ENCODE measurements at regions not wholly inside any gene's neighbourhood (a gene's known extent, or its start where the extent isn't known, plus 50 kb on each side); places are given as distances from the start of the nearest gene placed in this dataset.

DNA sequence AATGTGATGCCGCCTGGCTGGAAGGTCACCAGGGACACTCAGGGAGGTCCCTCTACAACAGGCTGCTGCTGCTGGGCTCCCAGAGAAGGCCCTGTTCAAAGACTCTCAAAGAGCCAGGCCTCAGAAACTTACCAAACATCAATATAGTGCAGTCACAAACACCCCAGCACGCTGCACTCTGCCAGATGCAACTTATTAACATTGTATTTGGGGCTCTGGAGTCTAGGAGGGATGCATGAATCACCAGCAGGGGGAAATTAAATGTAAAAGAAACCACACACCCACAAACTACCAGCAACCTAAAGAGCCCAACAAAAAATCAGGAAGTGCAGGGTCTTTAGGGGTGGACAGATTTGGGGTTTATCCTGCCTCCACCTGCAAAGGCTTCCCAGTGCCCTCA, 74.6 kb upstream of the SPATA12 start:
- H3K27ac ChIP-seq, result no peak overlapping the region
- no peak for TF ChIP-seq ZFX (IDR thresholded peaks at IDR 0.05; ENCODE audit: borderline replicate concordance)
- TF ChIP-seq, protein P1, sequence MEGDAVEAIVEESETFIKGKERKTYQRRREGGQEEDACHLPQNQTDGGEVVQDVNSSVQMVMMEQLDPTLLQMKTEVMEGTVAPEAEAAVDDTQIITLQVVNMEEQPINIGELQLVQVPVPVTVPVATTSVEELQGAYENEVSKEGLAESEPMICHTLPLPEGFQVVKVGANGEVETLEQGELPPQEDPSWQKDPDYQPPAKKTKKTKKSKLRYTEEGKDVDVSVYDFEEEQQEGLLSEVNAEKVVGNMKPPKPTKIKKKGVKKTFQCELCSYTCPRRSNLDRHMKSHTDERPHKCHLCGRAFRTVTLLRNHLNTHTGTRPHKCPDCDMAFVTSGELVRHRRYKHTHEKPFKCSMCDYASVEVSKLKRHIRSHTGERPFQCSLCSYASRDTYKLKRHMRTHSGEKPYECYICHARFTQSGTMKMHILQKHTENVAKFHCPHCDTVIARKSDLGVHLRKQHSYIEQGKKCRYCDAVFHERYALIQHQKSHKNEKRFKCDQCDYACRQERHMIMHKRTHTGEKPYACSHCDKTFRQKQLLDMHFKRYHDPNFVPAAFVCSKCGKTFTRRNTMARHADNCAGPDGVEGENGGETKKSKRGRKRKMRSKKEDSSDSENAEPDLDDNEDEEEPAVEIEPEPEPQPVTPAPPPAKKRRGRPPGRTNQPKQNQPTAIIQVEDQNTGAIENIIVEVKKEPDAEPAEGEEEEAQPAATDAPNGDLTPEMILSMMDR (IDR thresholded peaks at IDR 0.05), result no peak

DNA sequence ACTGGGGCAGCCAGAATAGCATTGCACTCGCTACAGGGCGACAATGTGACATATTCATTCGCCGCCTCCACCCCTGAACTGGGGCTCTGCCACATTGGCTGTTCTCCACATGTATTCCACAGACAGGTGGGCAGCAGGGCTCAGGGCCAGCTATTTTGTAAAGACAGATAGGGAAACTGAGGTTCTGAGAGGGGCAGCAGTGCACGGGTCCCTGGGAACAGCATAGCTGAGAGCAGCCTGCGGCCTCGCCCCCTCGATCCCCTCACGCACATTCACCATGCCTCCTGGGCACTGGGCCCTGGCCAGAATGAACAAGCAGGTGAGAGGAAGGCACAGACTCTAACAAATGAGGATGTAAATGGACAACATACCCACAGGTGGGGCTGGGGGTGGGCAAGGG, 75.0 kb upstream of the SPATA12 start:
- H3K27ac ChIP-seq, result no peak overlapping the region

DNA sequence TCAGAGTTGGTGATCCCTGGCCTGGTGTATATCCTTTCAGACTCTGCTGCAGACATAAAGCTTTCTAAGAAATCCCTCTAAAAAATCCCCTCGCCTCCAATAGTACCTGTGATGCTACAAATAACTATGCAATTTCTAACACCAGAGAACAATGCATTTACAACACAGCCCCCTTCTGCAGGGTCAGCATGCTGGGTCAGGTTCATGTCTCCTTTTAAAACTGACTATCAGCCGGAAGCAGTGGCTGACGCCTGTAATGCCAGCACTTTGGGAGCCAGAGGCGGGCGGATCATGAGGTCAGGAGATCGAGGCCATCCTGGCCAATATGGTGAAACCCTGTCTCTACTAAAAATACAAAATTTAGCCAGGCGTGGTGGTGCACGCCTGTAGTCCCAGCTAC, 77.0 kb upstream of the SPATA12 start:
- no peak overlapping the region for H3K27ac ChIP-seq

More for the DNA sequence above, 75.0 kb upstream of the SPATA12 start:
- TF ChIP-seq ZFX (IDR thresholded peaks at IDR 0.05; ENCODE audit: borderline replicate concordance), result no peak
- TF ChIP-seq, protein P1 (IDR thresholded peaks at IDR 0.05), result no peak

DNA sequence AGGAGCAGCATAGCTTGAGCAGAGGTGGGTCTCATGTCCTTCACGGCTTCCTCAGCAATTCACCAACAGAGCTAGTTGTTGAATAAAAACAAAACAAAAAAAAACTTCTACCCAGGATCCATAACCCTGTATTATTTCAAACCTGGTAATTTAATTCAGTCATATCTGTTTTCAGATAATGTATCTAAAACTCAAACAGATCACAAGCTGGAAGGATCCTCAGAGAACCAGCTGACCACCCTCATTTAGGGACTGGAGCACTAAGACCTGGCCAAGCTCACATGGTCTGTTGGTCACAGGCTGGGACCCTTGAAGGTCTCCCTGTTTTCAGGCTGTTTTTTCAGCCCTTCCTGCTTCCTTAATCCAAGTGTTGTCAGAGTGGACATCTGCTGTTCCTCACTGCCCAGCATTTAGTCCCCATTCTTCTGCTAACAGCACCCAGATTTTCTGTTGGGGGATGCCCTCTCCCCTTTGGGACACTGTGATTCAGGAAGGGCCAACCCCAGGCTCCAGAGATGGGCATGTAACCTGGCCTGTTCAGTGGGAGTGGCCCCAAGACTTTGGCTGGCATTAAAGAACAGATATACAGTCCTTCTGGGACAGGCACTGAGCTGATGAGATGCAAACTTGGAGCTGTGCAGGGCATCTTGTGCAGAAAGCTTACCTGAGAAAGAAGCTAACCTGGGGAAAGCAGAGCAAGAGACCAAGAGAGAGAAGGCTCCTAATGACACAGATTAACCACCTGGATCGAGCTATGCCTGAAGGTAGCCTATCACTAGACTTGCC, 78.8 kb upstream of the SPATA12 start:
- no peak overlapping the region for H3K27ac ChIP-seq
- TF ChIP-seq, protein P1 (IDR thresholded peaks at IDR 0.05), result no peak
- TF ChIP-seq ZFX (IDR thresholded peaks at IDR 0.05; ENCODE audit: borderline replicate concordance), result no peak

More for the DNA sequence above, 77.0 kb upstream of the SPATA12 start:
- TF ChIP-seq, protein P1 (IDR thresholded peaks at IDR 0.05), result no peak
- no peak for TF ChIP-seq ZFX (IDR thresholded peaks at IDR 0.05; ENCODE audit: borderline replicate concordance)

DNA sequence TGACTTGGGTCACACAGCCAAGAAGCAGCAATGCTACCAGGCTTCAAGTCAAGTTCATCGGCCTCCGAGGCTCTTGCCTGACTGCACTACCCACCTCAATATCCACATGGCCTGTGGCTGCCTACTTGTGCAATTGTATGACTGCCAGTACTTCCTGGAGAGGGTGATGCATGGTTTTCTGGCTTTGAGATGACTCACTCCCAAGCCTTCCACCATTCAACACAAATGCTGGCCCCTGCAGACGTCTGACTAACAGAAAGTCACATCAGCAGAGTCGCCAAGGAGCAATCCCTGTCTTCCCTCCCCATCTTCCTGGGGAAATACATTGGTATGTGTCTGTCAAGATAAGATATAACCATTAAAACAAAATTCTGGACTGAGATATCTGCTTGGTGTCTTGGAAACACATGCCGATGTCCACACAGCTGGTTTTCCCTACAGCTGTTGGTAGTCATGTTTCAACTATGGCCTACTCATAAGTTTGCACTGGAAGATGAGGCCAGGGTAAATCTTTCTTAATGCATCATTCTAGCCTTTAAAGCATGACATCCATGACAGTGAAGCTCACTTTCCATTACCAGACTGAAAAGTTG, 79.6 kb upstream of the SPATA12 start:
- no peak overlapping the region for H3K27ac ChIP-seq
- TF ChIP-seq, protein P1 (IDR thresholded peaks at IDR 0.05), result no peak
- TF ChIP-seq ZFX (IDR thresholded peaks at IDR 0.05; ENCODE audit: borderline replicate concordance), result no peak

DNA sequence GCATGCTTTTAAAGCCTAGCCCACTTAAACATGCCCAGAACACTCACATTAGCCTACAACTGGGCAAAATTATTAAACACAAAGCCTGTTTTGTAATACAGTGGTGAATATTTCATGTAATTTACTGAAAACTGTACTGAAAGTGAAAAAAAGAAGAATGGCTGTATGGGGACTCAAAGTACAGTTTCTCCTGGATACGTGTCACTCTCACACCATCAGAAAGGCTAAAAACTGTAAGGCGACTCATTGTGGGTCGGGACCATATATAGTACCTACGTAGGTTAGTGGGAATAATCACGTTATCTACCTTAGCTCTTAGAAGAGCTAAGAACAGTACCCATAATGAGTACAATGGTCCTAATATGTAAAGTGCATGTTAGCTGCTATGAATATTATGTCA, 80.2 kb upstream of the SPATA12 start:
- no peak overlapping the region for H3K27ac ChIP-seq
- no peak for TF ChIP-seq ZFX (IDR thresholded peaks at IDR 0.05; ENCODE audit: borderline replicate concordance)
- TF ChIP-seq, protein P1 (IDR thresholded peaks at IDR 0.05), result no peak

DNA sequence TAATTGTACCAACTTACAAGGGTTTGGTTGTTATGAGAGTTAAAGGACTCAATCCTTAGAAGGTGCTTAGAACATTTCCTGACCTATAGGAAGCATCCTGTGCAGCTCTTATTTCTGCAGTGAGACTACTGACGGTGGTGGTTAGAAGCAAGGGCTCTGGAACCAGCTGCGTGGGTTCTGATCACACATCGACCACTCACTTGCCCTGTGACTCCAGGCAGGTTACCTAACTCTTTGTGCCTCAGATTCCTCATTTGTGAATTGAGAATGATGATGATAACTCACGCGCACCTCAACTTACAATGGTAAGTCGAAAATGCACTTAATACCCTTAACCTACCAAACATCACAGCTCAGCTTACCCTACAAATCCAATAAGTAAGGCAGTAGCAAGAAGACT, 80.7 kb upstream of the SPATA12 start:
- TF ChIP-seq, protein P1 (IDR thresholded peaks at IDR 0.05), result no peak
- no peak for TF ChIP-seq ZFX (IDR thresholded peaks at IDR 0.05; ENCODE audit: borderline replicate concordance)
- H3K27ac ChIP-seq, result no peak overlapping the region

Measured in 22Rv1 (cell line).